ENCODE measurements at regions not wholly inside any gene's neighbourhood (a gene's known extent, or its start where the extent isn't known, plus 50 kb on each side); places are given as distances from the start of the nearest gene placed in this dataset.

DNA sequence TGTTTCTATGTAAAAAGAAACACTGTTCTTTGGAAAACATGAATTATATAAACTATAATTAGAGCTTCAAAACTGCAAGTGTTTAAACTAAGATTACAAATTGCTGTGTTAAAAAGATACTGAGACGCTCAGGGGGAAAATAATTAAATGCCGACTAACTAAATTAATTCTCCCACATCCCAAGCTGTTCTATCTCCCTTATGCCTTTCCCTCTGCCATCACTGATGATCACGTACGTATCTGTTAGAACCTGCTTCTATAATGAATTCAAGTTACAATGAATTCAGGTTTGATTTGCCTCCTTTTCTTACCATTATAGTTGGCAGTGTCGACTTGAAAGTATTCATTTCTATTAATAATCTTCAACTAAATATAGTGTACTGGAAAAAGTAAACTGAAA is 349.9 kb upstream of the CDH6 start:
- Histone ChIP-seq H3K27me3 (ENCODE audit: insufficient read depth) (no peaks in the 10 kb centered on the region), H3K9me3 (no peaks in the 10 kb centered on the region), H2AFZ (ENCODE audit: low read depth) (no peak overlapping the region), H3K9me2 (no peaks in the 10 kb centered on the region), H3K36me3 (replicated peaks in 1 of 2; ENCODE audit: control insufficient read depth in 1 of 2, insufficient read depth in 2 of 2, low read length in 1 of 2) (no peaks in the 10 kb centered on the region), H4K20me1 (ENCODE audit: insufficient read depth) (no peaks in the 10 kb centered on the region), H3K79me2 (ENCODE audit: insufficient read depth) (no peaks in the 10 kb centered on the region), H3F3A (replicated peaks; ENCODE audit: insufficient read depth) (no peaks in the 10 kb centered on the region), H3K4me1 (ENCODE audit: control insufficient read depth in 1 of 2, insufficient read depth in 2 of 2, low read depth in 1 of 2, low read length in 1 of 2) (no peaks in the 10 kb centered on the region), H3K4me2 (no peak overlapping the region), H3K9ac (no peak overlapping the region), H3K4me3 (ENCODE audit: low read depth in 2 of 2, low read length in 1 of 2) (no peak overlapping the region), H3K27ac (ENCODE audit: low read depth in 2 of 2, low read length in 1 of 2) (no peak overlapping the region)
- no peak for TF ChIP-seq POLR2AphosphoS5 (IDR thresholded peaks at IDR 0.05; ENCODE audit: low read depth, low read length)
- TF ChIP-seq FOXM1 (IDR thresholded peaks at IDR 0.05; ENCODE audit: low read depth), result no peak
- no peak for TF ChIP-seq JUND (IDR thresholded peaks at IDR 0.05)
- TF ChIP-seq, protein P1, sequence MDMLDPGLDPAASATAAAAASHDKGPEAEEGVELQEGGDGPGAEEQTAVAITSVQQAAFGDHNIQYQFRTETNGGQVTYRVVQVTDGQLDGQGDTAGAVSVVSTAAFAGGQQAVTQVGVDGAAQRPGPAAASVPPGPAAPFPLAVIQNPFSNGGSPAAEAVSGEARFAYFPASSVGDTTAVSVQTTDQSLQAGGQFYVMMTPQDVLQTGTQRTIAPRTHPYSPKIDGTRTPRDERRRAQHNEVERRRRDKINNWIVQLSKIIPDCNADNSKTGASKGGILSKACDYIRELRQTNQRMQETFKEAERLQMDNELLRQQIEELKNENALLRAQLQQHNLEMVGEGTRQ (IDR thresholded peaks at IDR 0.05; ENCODE audit: borderline replicate concordance, low read depth, low read length), result no peak
- no peak for TF ChIP-seq FOSL2 (IDR thresholded peaks at IDR 0.05; ENCODE audit: borderline replicate concordance, low read depth)
- TF ChIP-seq, protein P2, sequence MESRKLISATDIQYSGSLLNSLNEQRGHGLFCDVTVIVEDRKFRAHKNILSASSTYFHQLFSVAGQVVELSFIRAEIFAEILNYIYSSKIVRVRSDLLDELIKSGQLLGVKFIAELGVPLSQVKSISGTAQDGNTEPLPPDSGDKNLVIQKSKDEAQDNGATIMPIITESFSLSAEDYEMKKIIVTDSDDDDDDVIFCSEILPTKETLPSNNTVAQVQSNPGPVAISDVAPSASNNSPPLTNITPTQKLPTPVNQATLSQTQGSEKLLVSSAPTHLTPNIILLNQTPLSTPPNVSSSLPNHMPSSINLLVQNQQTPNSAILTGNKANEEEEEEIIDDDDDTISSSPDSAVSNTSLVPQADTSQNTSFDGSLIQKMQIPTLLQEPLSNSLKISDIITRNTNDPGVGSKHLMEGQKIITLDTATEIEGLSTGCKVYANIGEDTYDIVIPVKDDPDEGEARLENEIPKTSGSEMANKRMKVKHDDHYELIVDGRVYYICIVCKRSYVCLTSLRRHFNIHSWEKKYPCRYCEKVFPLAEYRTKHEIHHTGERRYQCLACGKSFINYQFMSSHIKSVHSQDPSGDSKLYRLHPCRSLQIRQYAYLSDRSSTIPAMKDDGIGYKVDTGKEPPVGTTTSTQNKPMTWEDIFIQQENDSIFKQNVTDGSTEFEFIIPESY (IDR thresholded peaks at IDR 0.05; ENCODE audit: borderline replicate concordance, low read depth), result no peak
- no peak for TF ChIP-seq SMC3 (IDR thresholded peaks at IDR 0.05; ENCODE audit: low read depth, low read length)
- TF ChIP-seq, protein P3, sequence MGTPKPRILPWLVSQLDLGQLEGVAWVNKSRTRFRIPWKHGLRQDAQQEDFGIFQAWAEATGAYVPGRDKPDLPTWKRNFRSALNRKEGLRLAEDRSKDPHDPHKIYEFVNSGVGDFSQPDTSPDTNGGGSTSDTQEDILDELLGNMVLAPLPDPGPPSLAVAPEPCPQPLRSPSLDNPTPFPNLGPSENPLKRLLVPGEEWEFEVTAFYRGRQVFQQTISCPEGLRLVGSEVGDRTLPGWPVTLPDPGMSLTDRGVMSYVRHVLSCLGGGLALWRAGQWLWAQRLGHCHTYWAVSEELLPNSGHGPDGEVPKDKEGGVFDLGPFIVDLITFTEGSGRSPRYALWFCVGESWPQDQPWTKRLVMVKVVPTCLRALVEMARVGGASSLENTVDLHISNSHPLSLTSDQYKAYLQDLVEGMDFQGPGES (IDR thresholded peaks at IDR 0.05; ENCODE audit: low read depth, low read length), result no peak
- TF ChIP-seq TAF1 (IDR thresholded peaks at IDR 0.05; ENCODE audit: borderline replicate concordance, low read depth, low read length), result no peak
- TF ChIP-seq FOXJ3 (CRISPR knock-in tag; IDR thresholded peaks at IDR 0.05), result no peak
- no peak for TF ChIP-seq RXRA (IDR thresholded peaks at IDR 0.05; ENCODE audit: borderline replicate concordance, low read depth)
- ChIA-PET POLR2A (no interaction called here), CTCF (no interaction called here)
- no peak for DNase-seq
- WGBS (ENCODE audit: low lambda C conversion rate), result 11% methylated on average over 5 of the region's 5 CpGs

DNA sequence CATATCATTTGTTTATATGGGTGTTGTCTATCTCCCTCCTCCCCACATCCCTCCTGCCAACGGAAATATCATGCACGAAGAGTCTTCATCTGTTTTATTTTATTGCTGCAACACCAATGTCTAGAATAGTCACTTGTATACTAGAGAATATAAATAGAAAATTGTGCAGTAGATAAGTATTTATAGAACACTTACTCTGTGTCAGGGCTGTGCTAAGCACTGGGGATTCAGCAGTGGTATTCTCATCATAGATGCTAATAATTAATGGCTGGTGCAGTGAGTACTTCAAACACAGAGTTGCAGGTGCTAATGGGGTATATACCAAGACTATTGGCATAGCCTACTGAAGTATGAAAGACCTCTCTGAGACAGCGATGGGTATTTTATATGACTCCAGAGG is 353.5 kb upstream of the CDH6 start:
- Histone ChIP-seq H3K27ac (ENCODE audit: low read depth in 2 of 2, low read length in 1 of 2) (no peak overlapping the region), H3K4me1 (ENCODE audit: control insufficient read depth in 1 of 2, insufficient read depth in 2 of 2, low read depth in 1 of 2, low read length in 1 of 2) (no peaks in the 10 kb centered on the region), H3K9ac (no peak overlapping the region), H3K9me3 (no peaks in the 10 kb centered on the region), H3K36me3 (replicated peaks in 1 of 2; ENCODE audit: control insufficient read depth in 1 of 2, insufficient read depth in 2 of 2, low read length in 1 of 2) (no peaks in the 10 kb centered on the region), H3K4me3 (ENCODE audit: low read depth in 2 of 2, low read length in 1 of 2) (no peak overlapping the region), H3K9me2 (no peaks in the 10 kb centered on the region), H2AFZ (ENCODE audit: low read depth) (no peak overlapping the region), H3F3A (replicated peaks; ENCODE audit: insufficient read depth) (no peaks in the 10 kb centered on the region), H3K27me3 (ENCODE audit: insufficient read depth) (no peaks in the 10 kb centered on the region), H4K20me1 (ENCODE audit: insufficient read depth) (no peaks in the 10 kb centered on the region), H3K4me2 (no peak overlapping the region), H3K79me2 (ENCODE audit: insufficient read depth) (no peaks in the 10 kb centered on the region)
- ChIA-PET CTCF (no interaction called here), POLR2A (no interaction called here)
- 5% methylated on average over 3 of the region's 3 CpGs for WGBS (ENCODE audit: low lambda C conversion rate)
- no peak for DNase-seq
- TF ChIP-seq MXI1 (IDR thresholded peaks at IDR 0.05; ENCODE audit: low read depth, low read length), result no peak
- no peak for TF ChIP-seq GABPA (IDR thresholded peaks at IDR 0.05; ENCODE audit: low read depth)
- TF ChIP-seq, protein P4, sequence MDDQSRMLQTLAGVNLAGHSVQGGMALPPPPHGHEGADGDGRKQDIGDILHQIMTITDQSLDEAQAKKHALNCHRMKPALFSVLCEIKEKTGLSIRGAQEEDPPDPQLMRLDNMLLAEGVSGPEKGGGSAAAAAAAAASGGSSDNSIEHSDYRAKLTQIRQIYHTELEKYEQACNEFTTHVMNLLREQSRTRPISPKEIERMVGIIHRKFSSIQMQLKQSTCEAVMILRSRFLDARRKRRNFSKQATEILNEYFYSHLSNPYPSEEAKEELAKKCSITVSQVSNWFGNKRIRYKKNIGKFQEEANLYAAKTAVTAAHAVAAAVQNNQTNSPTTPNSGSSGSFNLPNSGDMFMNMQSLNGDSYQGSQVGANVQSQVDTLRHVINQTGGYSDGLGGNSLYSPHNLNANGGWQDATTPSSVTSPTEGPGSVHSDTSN (IDR thresholded peaks at IDR 0.05), result no peak
- TF ChIP-seq NFIC (IDR thresholded peaks at IDR 0.05; ENCODE audit: borderline replicate concordance), result no peak
- no peak for TF ChIP-seq TCF12 (IDR thresholded peaks at IDR 0.05)
- TF ChIP-seq, protein P5, sequence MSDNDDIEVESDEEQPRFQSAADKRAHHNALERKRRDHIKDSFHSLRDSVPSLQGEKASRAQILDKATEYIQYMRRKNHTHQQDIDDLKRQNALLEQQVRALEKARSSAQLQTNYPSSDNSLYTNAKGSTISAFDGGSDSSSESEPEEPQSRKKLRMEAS (IDR thresholded peaks at IDR 0.05; ENCODE audit: low read depth), result no peak
- no peak for TF ChIP-seq ELF1 (IDR thresholded peaks at IDR 0.05)
- TF ChIP-seq POLR2AphosphoS5 (IDR thresholded peaks at IDR 0.05; ENCODE audit: low read depth, low read length), result no peak
- TF ChIP-seq TEAD4 (IDR thresholded peaks at IDR 0.05; ENCODE audit: borderline replicate concordance, insufficient read depth), result no peak
- TF ChIP-seq FOXJ3 (CRISPR knock-in tag; IDR thresholded peaks at IDR 0.05), result no peak
- no peak for TF ChIP-seq EP300 (IDR thresholded peaks at IDR 0.05; ENCODE audit: borderline replicate concordance in 1 of 2, low read depth in 1 of 2, low read length in 1 of 2)
- no peak for TF ChIP-seq RXRA (IDR thresholded peaks at IDR 0.05; ENCODE audit: borderline replicate concordance, low read depth)
- no peak for TF ChIP-seq EZH2phosphoT487 (IDR thresholded peaks at IDR 0.05; ENCODE audit: borderline replicate concordance, low read depth)
- no peak for TF ChIP-seq RCOR1 (IDR thresholded peaks at IDR 0.05; ENCODE audit: low read length)
- TF ChIP-seq, protein P6, sequence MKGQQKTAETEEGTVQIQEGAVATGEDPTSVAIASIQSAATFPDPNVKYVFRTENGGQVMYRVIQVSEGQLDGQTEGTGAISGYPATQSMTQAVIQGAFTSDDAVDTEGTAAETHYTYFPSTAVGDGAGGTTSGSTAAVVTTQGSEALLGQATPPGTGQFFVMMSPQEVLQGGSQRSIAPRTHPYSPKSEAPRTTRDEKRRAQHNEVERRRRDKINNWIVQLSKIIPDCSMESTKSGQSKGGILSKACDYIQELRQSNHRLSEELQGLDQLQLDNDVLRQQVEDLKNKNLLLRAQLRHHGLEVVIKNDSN (IDR thresholded peaks at IDR 0.05; ENCODE audit: borderline replicate concordance, low read depth), result no peak

All from SK-N-SH (cell line).